ENCODE measurements at regions not wholly inside any gene's neighbourhood (a gene's known extent, or its start where the extent isn't known, plus 50 kb on each side); places are given as distances from the start of the nearest gene placed in this dataset.
A peak's percentile ranks its signal among the peaks of the same experiment; 100 is the strongest.

- H3K4me3 ChIP-seq (ENCODE audit: low read depth, low read length) = no peak overlapping the region
- no peak for TF ChIP-seq CTCF (IDR thresholded peaks at IDR 0.05; ENCODE audit: low read depth, low read length)
These were observed 86.1 kb upstream of the VAV3 start for GRCh38 chr1:108050911-108051629.

GRCh38 chr1:108050158-108050557, 85.2 kb upstream of the VAV3 start:
- no peak for TF ChIP-seq CTCF (IDR thresholded peaks at IDR 0.05; ENCODE audit: low read depth, low read length)
- no peak overlapping the region for H3K4me3 ChIP-seq (ENCODE audit: low read depth, low read length)

- H3K4me3 ChIP-seq (ENCODE audit: low read depth, low read length) = no peak overlapping the region
- TF ChIP-seq CTCF (IDR thresholded peaks at IDR 0.05; ENCODE audit: low read depth, low read length) = 0 out of 2 replicates have a peak, but pooled peaks have one; percentile 18
These were observed 84.3 kb upstream of the VAV3 start for GRCh38 chr1:108049178-108049819.

GRCh38 chr1:108048301-108049177, 83.6 kb upstream of the VAV3 start:
- TF ChIP-seq CTCF (IDR thresholded peaks at IDR 0.05; ENCODE audit: low read depth, low read length) = no peak
- no peak overlapping the region for H3K4me3 ChIP-seq (ENCODE audit: low read depth, low read length)

- TF ChIP-seq CTCF (IDR thresholded peaks at IDR 0.05; ENCODE audit: low read depth, low read length) = no peak
- H3K4me3 ChIP-seq (ENCODE audit: low read depth, low read length) = no peak overlapping the region
These were observed 82.1 kb upstream of the VAV3 start for GRCh38 chr1:108047085-108047484.

GRCh38 chr1:108046026-108046425, 81.0 kb upstream of the VAV3 start:
- TF ChIP-seq CTCF (IDR thresholded peaks at IDR 0.05; ENCODE audit: low read depth, low read length) = no peak
- H3K4me3 ChIP-seq (ENCODE audit: low read depth, low read length) = no peak overlapping the region
